Activated CD8-positive, alpha-beta T cell treated with anti-CD3 and anti-CD28 coated beads for 36 hours (primary cell): ENCODE measurements at regions not wholly inside any gene's neighbourhood (a gene's known extent, or its start where the extent isn't known, plus 50 kb on each side); places are given as distances from the start of the nearest gene placed in this dataset.

ENCODE experiments used
- ATAC-seq: fragments of 200-7000 bp; cut with Tn5 transposase; one replicate; pipeline ENCODE4 v1.10.0; 2021; ENCODE audit warnings: mild to moderate bottlenecking, moderate library complexity
- CTCF ChIA-PET: fragments of 350-600 bp; sonication (Branson Sonifier 250); formaldehyde crosslinking; loops from one replicate; lab custom pipeline; 2021; ENCODE audit warnings: antibody characterized with exemption; lab: Charles Lee
- POLR2A ChIA-PET: fragments of 350-600 bp; sonication (Branson Sonifier 250); formaldehyde crosslinking; loops from one replicate; lab custom pipeline; 2021; ENCODE audit warnings: antibody characterized with exemption; lab: Charles Lee
- DNase-seq: peaks from one replicate; pipeline ENCODE4 v3.0.0-alpha.2; 2020
- H3K27ac Mint-ChIP-seq: one replicate; pipeline ENCODE4 v1.8.0; 2021; ENCODE audit warnings: mild to moderate bottlenecking, mixed read lengths
- H3K27me3 Mint-ChIP-seq: one replicate; pipeline ENCODE4 v1.8.0; 2021; ENCODE audit warnings: mixed read lengths
- H3K36me3 Mint-ChIP-seq: one replicate; pipeline ENCODE4 v1.8.0; 2021; ENCODE audit warnings: low read depth, mixed read lengths
- H3K4me1 Mint-ChIP-seq: one replicate; pipeline ENCODE4 v1.8.0; 2021; ENCODE audit warnings: low read depth, mixed read lengths
- H3K4me3 Mint-ChIP-seq: one replicate; pipeline ENCODE4 v1.8.0; 2021; ENCODE audit warnings: mild to moderate bottlenecking, moderate library complexity, mixed read lengths
- H3K9me3 Mint-ChIP-seq: one replicate; pipeline ENCODE4 v1.8.0; 2021; ENCODE audit warnings: mixed read lengths
- intact Hi-C: fragments of 100-400 bp; cut with micrococcal nuclease; formaldehyde crosslinking; loops from one replicate; pipeline ENCODE4 v1.10.0; 2022
- TF ChIP-seq, protein P1 (sequence below): fragments of 200-600 bp; IDR thresholded peaks from one replicate; pipeline ENCODE4 v1.8.0; 2022; ENCODE audit warnings: antibody characterized with exemption, mild to moderate bottlenecking

DNA sequence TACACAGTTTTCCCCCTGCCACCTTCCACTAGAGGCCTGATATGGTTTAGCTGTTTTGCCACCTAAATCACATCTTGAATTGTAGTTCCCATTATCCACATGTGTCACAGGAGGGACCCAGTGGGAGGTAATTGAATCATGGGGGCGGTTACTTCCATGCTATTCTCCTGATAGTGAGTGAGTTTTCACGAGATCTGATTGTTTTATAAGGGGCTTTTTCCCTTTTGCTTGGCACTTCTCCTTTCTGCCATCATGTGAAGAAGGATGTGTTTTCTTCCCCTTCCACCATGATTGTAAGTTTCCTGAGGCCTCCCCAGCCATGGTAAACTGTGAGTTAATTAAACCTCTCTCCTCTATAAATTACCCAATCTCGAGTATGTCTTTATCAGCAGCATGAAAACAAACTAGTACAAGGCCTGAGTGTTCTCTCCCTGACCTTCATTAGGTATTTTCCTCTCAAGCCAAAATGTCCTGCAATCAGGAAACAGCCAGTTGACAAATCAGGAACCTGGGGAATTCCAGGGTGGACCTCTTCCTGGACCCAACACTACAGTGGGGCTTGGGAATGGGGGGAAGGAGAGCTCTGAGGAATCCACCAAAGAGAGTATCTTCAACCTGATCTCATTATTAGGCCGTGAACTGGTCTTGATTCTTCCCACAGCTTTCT, 129.9 kb downstream of the TXNL1 start:
- ChIA-PET CTCF (no interaction called here), POLR2A (no interaction called here)
- DNase-seq (no peak), ATAC-seq (no peak)
- Mint-ChIP-seq H3K4me1 (peaks cover 9% of the 10 kb centered on the region), H3K9me3 (no peaks in the 10 kb centered on the region), H3K27me3 (peaks cover 2% of the 10 kb centered on the region), H3K36me3 (no peaks in the 10 kb centered on the region), H3K4me3 (no peak overlapping the region), H3K27ac (no peak overlapping the region)
- intact Hi-C loops, result no loop called here
- TF ChIP-seq, protein P1, sequence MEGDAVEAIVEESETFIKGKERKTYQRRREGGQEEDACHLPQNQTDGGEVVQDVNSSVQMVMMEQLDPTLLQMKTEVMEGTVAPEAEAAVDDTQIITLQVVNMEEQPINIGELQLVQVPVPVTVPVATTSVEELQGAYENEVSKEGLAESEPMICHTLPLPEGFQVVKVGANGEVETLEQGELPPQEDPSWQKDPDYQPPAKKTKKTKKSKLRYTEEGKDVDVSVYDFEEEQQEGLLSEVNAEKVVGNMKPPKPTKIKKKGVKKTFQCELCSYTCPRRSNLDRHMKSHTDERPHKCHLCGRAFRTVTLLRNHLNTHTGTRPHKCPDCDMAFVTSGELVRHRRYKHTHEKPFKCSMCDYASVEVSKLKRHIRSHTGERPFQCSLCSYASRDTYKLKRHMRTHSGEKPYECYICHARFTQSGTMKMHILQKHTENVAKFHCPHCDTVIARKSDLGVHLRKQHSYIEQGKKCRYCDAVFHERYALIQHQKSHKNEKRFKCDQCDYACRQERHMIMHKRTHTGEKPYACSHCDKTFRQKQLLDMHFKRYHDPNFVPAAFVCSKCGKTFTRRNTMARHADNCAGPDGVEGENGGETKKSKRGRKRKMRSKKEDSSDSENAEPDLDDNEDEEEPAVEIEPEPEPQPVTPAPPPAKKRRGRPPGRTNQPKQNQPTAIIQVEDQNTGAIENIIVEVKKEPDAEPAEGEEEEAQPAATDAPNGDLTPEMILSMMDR, result no peak

DNA sequence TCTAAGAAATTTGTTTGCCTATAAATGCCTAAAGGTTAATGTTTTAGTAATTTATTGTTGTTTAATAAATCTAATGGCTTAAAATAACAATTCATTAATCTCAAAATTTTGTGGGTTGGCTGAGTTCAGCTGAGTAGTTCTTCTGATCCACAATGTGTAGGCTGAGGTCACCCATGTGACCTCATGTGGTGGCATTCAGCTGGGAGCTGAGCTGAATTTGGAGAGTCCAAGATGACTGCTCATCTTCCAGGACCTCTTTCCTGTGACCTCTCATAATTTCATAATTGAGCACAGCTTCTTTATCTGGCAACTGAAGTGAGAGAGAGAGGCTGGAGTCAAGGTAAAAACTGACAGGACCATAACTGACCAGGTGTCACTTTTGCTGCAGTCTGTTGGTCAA, 132.4 kb downstream of the TXNL1 start:
- intact Hi-C loops, result no loop called here
- no peaks in the 10 kb centered on the region for H3K36me3 Mint-ChIP-seq
- H3K27ac Mint-ChIP-seq, result no peak overlapping the region
- CTCF ChIA-PET, result no interaction called here
- no peak for DNase-seq
- H3K27me3 Mint-ChIP-seq, result no peaks in the 10 kb centered on the region
- POLR2A ChIA-PET, result no interaction called here
- no peak overlapping the region for H3K4me3 Mint-ChIP-seq
- ATAC-seq, result no peak
- TF ChIP-seq, protein P1, result no peak
- peaks cover 9% of the 10 kb centered on the region for H3K4me1 Mint-ChIP-seq
- no peaks in the 10 kb centered on the region for H3K9me3 Mint-ChIP-seq

GRCh38 chr18:56505293-56505692, 133.1 kb downstream of the TXNL1 start:
- POLR2A ChIA-PET, result no interaction called here
- ATAC-seq (peak; percentile 51), DNase-seq (peak; percentile 2)
- H3K27ac Mint-ChIP-seq, result no peak overlapping the region
- peaks cover 9% of the 10 kb centered on the region for H3K4me1 Mint-ChIP-seq
- H3K4me3 Mint-ChIP-seq, result no peak overlapping the region
- H3K36me3 Mint-ChIP-seq, result no peaks in the 10 kb centered on the region
- no peaks in the 10 kb centered on the region for H3K27me3 Mint-ChIP-seq
- H3K9me3 Mint-ChIP-seq, result no peaks in the 10 kb centered on the region
- TF ChIP-seq, protein P1, result no peak
- CTCF ChIA-PET, result no interaction called here
- intact Hi-C loops, result no loop called here

- CTCF ChIA-PET, result no interaction called here
- no peak for DNase-seq
- intact Hi-C loops, result no loop called here
- H3K4me3 Mint-ChIP-seq, result no peak overlapping the region
- ATAC-seq, result no peak
- no peaks in the 10 kb centered on the region for H3K9me3 Mint-ChIP-seq
- H3K27ac Mint-ChIP-seq, result no peak overlapping the region
- peaks cover 4% of the 10 kb centered on the region for H3K27me3 Mint-ChIP-seq
- POLR2A ChIA-PET, result no interaction called here
- no peaks in the 10 kb centered on the region for H3K36me3 Mint-ChIP-seq
- TF ChIP-seq, protein P1, result no peak
- peaks cover 9% of the 10 kb centered on the region for H3K4me1 Mint-ChIP-seq
Observed at GRCh38 chr18:56501896-56502295, 136.5 kb downstream of the TXNL1 start.

DNA sequence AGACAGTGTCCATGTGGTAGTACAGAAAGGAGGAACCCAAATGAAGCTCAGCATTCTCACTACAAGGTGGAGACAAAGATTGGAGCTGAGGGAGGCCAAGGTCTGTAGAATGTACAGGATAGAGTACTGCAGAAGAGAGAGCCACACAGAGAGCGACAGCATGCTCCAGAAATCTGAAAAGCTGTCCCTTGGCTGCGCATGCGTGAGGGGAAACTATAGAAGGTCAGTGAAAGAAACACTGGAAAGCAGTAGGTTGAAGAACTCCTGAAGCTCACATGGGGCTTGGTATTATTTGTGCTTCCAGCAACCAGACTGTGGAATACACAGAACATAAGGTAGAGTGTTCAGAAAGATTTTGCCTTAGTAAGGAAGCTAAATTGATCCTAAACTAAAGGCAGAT, 142.5 kb downstream of the TXNL1 start:
- intact Hi-C loops, result no loop called here

More for the DNA sequence above, 142.5 kb downstream of the TXNL1 start:
- Mint-ChIP-seq H3K9me3 (no peaks in the 10 kb centered on the region), H3K27me3 (peaks cover 8% of the 10 kb centered on the region), H3K27ac (no peak overlapping the region), H3K4me3 (no peak overlapping the region), H3K4me1 (no peaks in the 10 kb centered on the region), H3K36me3 (no peaks in the 10 kb centered on the region)
- TF ChIP-seq, protein P1, result no peak
- ATAC-seq (no peak), DNase-seq (no peak)
- ChIA-PET CTCF (no interaction called here), POLR2A (no interaction called here)
